Tibial nerve (tissue), 3 donors: ENCODE measurements at regions not wholly inside any gene's neighbourhood (a gene's known extent, or its start where the extent isn't known, plus 50 kb on each side); places are given as distances from the start of the nearest gene placed in this dataset.

ENCODE experiments used
- CTCF ChIP-seq, 5 experiments: fragments of 200-600 bp in 3 of 5; fragments of 450-650 bp in 2 of 5; sonication (generic) in 3 of 5; IDR thresholded peaks; one replicate each; pipeline ENCODE4 v1.5.1; 2016 to 2019; ENCODE audit warnings: antibody characterized with exemption in 5 of 5, mild to moderate bottlenecking in 3 of 5, moderate library complexity in 2 of 5
- POLR2A ChIP-seq, 2 donors: fragments of 450-650 bp; IDR thresholded peaks; one replicate each; pipeline ENCODE4 v1.6.1; 2017; ENCODE audit warnings: antibody characterized with exemption in 2 of 2, mild to moderate bottlenecking in 2 of 2, moderate library complexity in 2 of 2

- TF ChIP-seq POLR2A (IDR thresholded peaks at IDR 0.05): no peak
- TF ChIP-seq CTCF (IDR thresholded peaks at IDR 0.05): no peak
These were observed 79.6 kb downstream of the SOX2 start for GRCh38 chr3:181791056-181791955.
